ENCODE measurements at regions not wholly inside any gene's neighbourhood (a gene's known extent, or its start where the extent isn't known, plus 50 kb on each side); places are given as distances from the start of the nearest gene placed in this dataset.

- H3K9ac ChIP-seq (ENCODE audit: low read depth, low read length, poor library complexity) = no peak overlapping the region
- H2AK5ac ChIP-seq (ENCODE audit: low read depth, low read length) = no peak overlapping the region
- no peak overlapping the region for H2BK5ac ChIP-seq (ENCODE audit: low read length)
- no peak overlapping the region for H3K18ac ChIP-seq (ENCODE audit: low read length)
- H3K23ac ChIP-seq (ENCODE audit: low read depth, low read length, poor library complexity) = no peak overlapping the region
- no peak overlapping the region for H4K91ac ChIP-seq (ENCODE audit: low read depth, low read length, poor library complexity)
- H3K9me3 ChIP-seq (replicated peaks in 1 of 2; ENCODE audit: control insufficient read depth in 2 of 2, insufficient read depth in 1 of 2, low read depth in 1 of 2, low read length in 2 of 2) = no peaks in the 10 kb centered on the region
- H3K36me3 ChIP-seq (replicated peaks in 1 of 2; ENCODE audit: control insufficient read depth in 2 of 2, insufficient read depth in 2 of 2, low read length in 2 of 2) = no peaks in the 10 kb centered on the region
- H2BK120ac ChIP-seq (ENCODE audit: low read depth, low read length) = no peak overlapping the region
- H3K4me2 ChIP-seq (ENCODE audit: insufficient read depth, low read length, poor library complexity, severe bottlenecking) = no peak overlapping the region
- H3K4me1 ChIP-seq (ENCODE audit: control insufficient read depth in 2 of 2, insufficient read depth in 1 of 2, low read depth in 1 of 2, low read length in 2 of 2) = no peaks in the 10 kb centered on the region
- no peak overlapping the region for H4K8ac ChIP-seq (ENCODE audit: low read depth, low read length)
- H3K27ac ChIP-seq (replicated peaks; ENCODE audit: low read length) = no peak overlapping the region
- H3K4me3 ChIP-seq (ENCODE audit: low read length in 2 of 2) = no peak overlapping the region
- H3K4ac ChIP-seq (ENCODE audit: low read length) = no peak overlapping the region
- peak overlapping the region; percentile 7 for H2AFZ ChIP-seq (ENCODE audit: low read length)
- DNase-seq (ENCODE audit: low spot score) = no peak
- no peaks in the 10 kb centered on the region for H3K79me1 ChIP-seq (ENCODE audit: low read depth, low read length)
- H2BK15ac ChIP-seq (ENCODE audit: low read length) = no peak overlapping the region
- no CpG with 5 or more reads among the region's 1 CpG for WGBS, 2 donors (ENCODE audit: extremely low coverage in 2 of 2, insufficient read length in 2 of 2, insufficient replicate concordance in 1 of 2)
- no peak overlapping the region for H3K14ac ChIP-seq (ENCODE audit: low read length)
- H2BK12ac ChIP-seq (ENCODE audit: low read length) = no peak overlapping the region
- no peaks in the 10 kb centered on the region for H3K27me3 ChIP-seq (ENCODE audit: control insufficient read depth in 3 of 3, insufficient read depth in 3 of 3, low read depth in 1 of 3, low read length in 3 of 3)
These were observed 109.1 kb upstream of the FBXO11 start for GRCh38 chr2:48015421-48015820.

GRCh38 chr2:48016225-48017019, 110.1 kb upstream of the FBXO11 start:
- no peaks in the 10 kb centered on the region for H3K4me1 ChIP-seq (ENCODE audit: control insufficient read depth in 2 of 2, insufficient read depth in 1 of 2, low read depth in 1 of 2, low read length in 2 of 2)
- H3K9ac ChIP-seq (ENCODE audit: low read depth, low read length, poor library complexity) = no peak overlapping the region
- H3K18ac ChIP-seq (ENCODE audit: low read length) = no peak overlapping the region
- DNase-seq (ENCODE audit: low spot score) = no peak
- H3K23ac ChIP-seq (ENCODE audit: low read depth, low read length, poor library complexity) = no peak overlapping the region
- no peak overlapping the region for H3K4me3 ChIP-seq (ENCODE audit: low read length in 2 of 2)
- H2BK120ac ChIP-seq (ENCODE audit: low read depth, low read length) = no peak overlapping the region
- no peak overlapping the region for H4K8ac ChIP-seq (ENCODE audit: low read depth, low read length)
- no peak overlapping the region for H2BK12ac ChIP-seq (ENCODE audit: low read length)
- no peaks in the 10 kb centered on the region for H3K36me3 ChIP-seq (replicated peaks in 1 of 2; ENCODE audit: control insufficient read depth in 2 of 2, insufficient read depth in 2 of 2, low read length in 2 of 2)
- H3K79me1 ChIP-seq (ENCODE audit: low read depth, low read length) = no peaks in the 10 kb centered on the region
- H3K14ac ChIP-seq (ENCODE audit: low read length) = no peak overlapping the region
- H2BK15ac ChIP-seq (ENCODE audit: low read length) = no peak overlapping the region
- no peaks in the 10 kb centered on the region for H3K27me3 ChIP-seq (ENCODE audit: control insufficient read depth in 3 of 3, insufficient read depth in 3 of 3, low read depth in 1 of 3, low read length in 3 of 3)
- no peak overlapping the region for H4K91ac ChIP-seq (ENCODE audit: low read depth, low read length, poor library complexity)
- no peak overlapping the region for H2BK5ac ChIP-seq (ENCODE audit: low read length)
- no peaks in the 10 kb centered on the region for H3K9me3 ChIP-seq (replicated peaks in 1 of 2; ENCODE audit: control insufficient read depth in 2 of 2, insufficient read depth in 1 of 2, low read depth in 1 of 2, low read length in 2 of 2)
- no peak overlapping the region for H3K27ac ChIP-seq (replicated peaks; ENCODE audit: low read length)
- no peak overlapping the region for H3K4ac ChIP-seq (ENCODE audit: low read length)
- no peak overlapping the region for H2AK5ac ChIP-seq (ENCODE audit: low read depth, low read length)
- H2AFZ ChIP-seq (ENCODE audit: low read length) = no peak overlapping the region
- H3K4me2 ChIP-seq (ENCODE audit: insufficient read depth, low read length, poor library complexity, severe bottlenecking) = no peak overlapping the region
- no CpG with 5 or more reads among the region's 7 CpGs for WGBS, 2 donors (ENCODE audit: extremely low coverage in 2 of 2, insufficient read length in 2 of 2, insufficient replicate concordance in 1 of 2)

DNA sequence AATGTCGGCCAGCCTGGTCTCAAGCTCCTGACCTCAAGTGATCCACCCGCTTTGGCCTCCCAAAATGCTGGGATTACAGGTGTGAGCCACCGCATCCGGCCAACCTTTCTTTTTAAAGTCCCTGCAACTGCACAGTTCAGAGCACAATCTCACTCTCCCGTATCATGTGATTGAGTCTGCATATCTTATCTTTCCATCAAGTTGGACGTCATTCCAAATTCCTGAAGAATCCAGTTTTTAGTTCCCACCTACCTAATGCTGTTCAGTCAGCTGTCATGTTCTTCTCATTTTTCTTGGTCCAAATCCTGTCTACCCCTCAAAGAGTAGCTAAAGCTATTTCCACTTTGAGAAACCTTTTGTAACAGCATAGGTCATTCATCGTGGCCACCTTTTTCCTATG, 110.8 kb upstream of the FBXO11 start:
- H3K9ac ChIP-seq (ENCODE audit: low read depth, low read length, poor library complexity) = no peak overlapping the region
- H3K27ac ChIP-seq (replicated peaks; ENCODE audit: low read length) = no peak overlapping the region
- H2BK5ac ChIP-seq (ENCODE audit: low read length) = no peak overlapping the region
- H3K18ac ChIP-seq (ENCODE audit: low read length) = no peak overlapping the region
- H2BK15ac ChIP-seq (ENCODE audit: low read length) = no peak overlapping the region
- no peak for DNase-seq (ENCODE audit: low spot score)
- H2BK120ac ChIP-seq (ENCODE audit: low read depth, low read length) = no peak overlapping the region
- H3K4me2 ChIP-seq (ENCODE audit: insufficient read depth, low read length, poor library complexity, severe bottlenecking) = no peak overlapping the region
- H3K14ac ChIP-seq (ENCODE audit: low read length) = no peak overlapping the region
- H2AK5ac ChIP-seq (ENCODE audit: low read depth, low read length) = no peak overlapping the region
- no peaks in the 10 kb centered on the region for H3K4me1 ChIP-seq (ENCODE audit: control insufficient read depth in 2 of 2, insufficient read depth in 1 of 2, low read depth in 1 of 2, low read length in 2 of 2)
- no peaks in the 10 kb centered on the region for H3K9me3 ChIP-seq (replicated peaks in 1 of 2; ENCODE audit: control insufficient read depth in 2 of 2, insufficient read depth in 1 of 2, low read depth in 1 of 2, low read length in 2 of 2)
- no peak overlapping the region for H3K4me3 ChIP-seq (ENCODE audit: low read length in 2 of 2)
- H2BK12ac ChIP-seq (ENCODE audit: low read length) = no peak overlapping the region
- no peaks in the 10 kb centered on the region for H3K36me3 ChIP-seq (replicated peaks in 1 of 2; ENCODE audit: control insufficient read depth in 2 of 2, insufficient read depth in 2 of 2, low read length in 2 of 2)
- no peak overlapping the region for H2AFZ ChIP-seq (ENCODE audit: low read length)
- H4K91ac ChIP-seq (ENCODE audit: low read depth, low read length, poor library complexity) = no peak overlapping the region
- no CpG with 5 or more reads among the region's 7 CpGs for WGBS, 2 donors (ENCODE audit: extremely low coverage in 2 of 2, insufficient read length in 2 of 2, insufficient replicate concordance in 1 of 2)
- H3K4ac ChIP-seq (ENCODE audit: low read length) = no peak overlapping the region
- no peak overlapping the region for H4K8ac ChIP-seq (ENCODE audit: low read depth, low read length)
- H3K27me3 ChIP-seq (ENCODE audit: control insufficient read depth in 3 of 3, insufficient read depth in 3 of 3, low read depth in 1 of 3, low read length in 3 of 3) = peaks cover 0 to 3% (median 0%) of the 10 kb centered on the region in 3 experiments
- no peaks in the 10 kb centered on the region for H3K79me1 ChIP-seq (ENCODE audit: low read depth, low read length)
- H3K23ac ChIP-seq (ENCODE audit: low read depth, low read length, poor library complexity) = no peak overlapping the region

DNA sequence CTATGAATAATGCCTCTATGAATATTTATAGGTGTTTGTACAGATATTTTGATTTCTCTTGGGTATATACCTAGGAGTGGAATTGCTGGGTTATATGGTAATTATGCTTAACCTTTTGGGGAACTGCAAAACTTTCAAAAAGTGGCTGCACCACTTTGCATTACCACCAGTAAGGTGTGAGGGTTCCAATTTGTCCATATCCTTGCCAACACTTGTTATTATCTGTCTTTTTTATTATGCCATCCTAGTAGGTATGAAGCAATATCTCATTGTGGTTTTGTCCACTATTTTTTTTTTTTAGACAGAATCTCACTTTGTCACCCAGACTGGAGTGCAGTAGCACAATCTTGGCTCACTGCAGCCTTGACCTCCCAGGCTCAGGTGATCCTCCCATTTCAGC, 112.2 kb upstream of the FBXO11 start:
- H3K23ac ChIP-seq (ENCODE audit: low read depth, low read length, poor library complexity) = no peak overlapping the region
- DNase-seq (ENCODE audit: low spot score) = no peak
- H3K4me1 ChIP-seq (ENCODE audit: control insufficient read depth in 2 of 2, insufficient read depth in 1 of 2, low read depth in 1 of 2, low read length in 2 of 2) = no peaks in the 10 kb centered on the region
- H3K4me2 ChIP-seq (ENCODE audit: insufficient read depth, low read length, poor library complexity, severe bottlenecking) = no peak overlapping the region
- H3K9me3 ChIP-seq (replicated peaks in 1 of 2; ENCODE audit: control insufficient read depth in 2 of 2, insufficient read depth in 1 of 2, low read depth in 1 of 2, low read length in 2 of 2) = no peaks in the 10 kb centered on the region
- peaks cover 0 to 3% (median 0%) of the 10 kb centered on the region in 3 experiments for H3K27me3 ChIP-seq (ENCODE audit: control insufficient read depth in 3 of 3, insufficient read depth in 3 of 3, low read depth in 1 of 3, low read length in 3 of 3)
- no peaks in the 10 kb centered on the region for H3K79me1 ChIP-seq (ENCODE audit: low read depth, low read length)
- no peak overlapping the region for H3K14ac ChIP-seq (ENCODE audit: low read length)
- H4K91ac ChIP-seq (ENCODE audit: low read depth, low read length, poor library complexity) = no peak overlapping the region
- H3K36me3 ChIP-seq (replicated peaks in 1 of 2; ENCODE audit: control insufficient read depth in 2 of 2, insufficient read depth in 2 of 2, low read length in 2 of 2) = no peaks in the 10 kb centered on the region
- no peak overlapping the region for H2BK15ac ChIP-seq (ENCODE audit: low read length)
- H2BK5ac ChIP-seq (ENCODE audit: low read length) = no peak overlapping the region
- no peak overlapping the region for H3K27ac ChIP-seq (replicated peaks; ENCODE audit: low read length)
- H2AK5ac ChIP-seq (ENCODE audit: low read depth, low read length) = no peak overlapping the region
- H2AFZ ChIP-seq (ENCODE audit: low read length) = no peak overlapping the region
- H2BK120ac ChIP-seq (ENCODE audit: low read depth, low read length) = no peak overlapping the region
- no peak overlapping the region for H4K8ac ChIP-seq (ENCODE audit: low read depth, low read length)
- H2BK12ac ChIP-seq (ENCODE audit: low read length) = no peak overlapping the region
- H3K18ac ChIP-seq (ENCODE audit: low read length) = no peak overlapping the region
- no peak overlapping the region for H3K4me3 ChIP-seq (ENCODE audit: low read length in 2 of 2)
- H3K9ac ChIP-seq (ENCODE audit: low read depth, low read length, poor library complexity) = no peak overlapping the region
- H3K4ac ChIP-seq (ENCODE audit: low read length) = no peak overlapping the region
